Endometrial microvascular endothelial cells (primary cell): ENCODE measurements at regions not wholly inside any gene's neighbourhood (a gene's known extent, or its start where the extent isn't known, plus 50 kb on each side); places are given as distances from the start of the nearest gene placed in this dataset.

ENCODE experiments used
- in situ Hi-C: cut with HindIII; loops from 2 replicates; pipeline ENCODE4 v1.10.0; 2017; ENCODE audit warnings: low sequenced_read_pairs, low pct_unique_long_range_greater_than_20kb; ENCODE audit errors: inconsistent ontology term

- in situ Hi-C loops, result no loop called here
These were observed 268.3 kb downstream of the VAPA start for GRCh38 chr18:10182009-10182624.

DNA sequence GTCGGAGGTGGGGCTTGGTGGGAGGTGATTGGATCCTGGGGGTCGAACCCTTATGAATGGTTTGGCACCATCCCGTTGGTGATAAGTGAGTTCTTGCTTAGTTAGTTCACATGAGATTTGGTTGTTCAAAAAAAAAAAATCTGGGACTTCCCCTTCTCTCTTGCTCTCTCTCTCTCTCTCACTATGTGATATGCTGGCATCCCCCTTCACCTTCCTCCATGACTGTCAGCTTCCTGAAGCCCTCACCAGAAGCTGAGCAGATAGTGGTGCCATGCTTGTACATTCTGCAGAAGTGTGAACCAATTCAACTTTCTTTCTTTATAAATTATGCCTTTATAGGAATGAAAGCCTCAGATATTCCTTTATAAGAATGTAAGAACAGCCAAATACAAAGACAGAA, 269.7 kb upstream of the APCDD1 start:
- in situ Hi-C loops, result no loop called here

- in situ Hi-C loops, result no loop called here
These were observed 265.2 kb upstream of the APCDD1 start for GRCh38 chr18:10188971-10189810.

DNA sequence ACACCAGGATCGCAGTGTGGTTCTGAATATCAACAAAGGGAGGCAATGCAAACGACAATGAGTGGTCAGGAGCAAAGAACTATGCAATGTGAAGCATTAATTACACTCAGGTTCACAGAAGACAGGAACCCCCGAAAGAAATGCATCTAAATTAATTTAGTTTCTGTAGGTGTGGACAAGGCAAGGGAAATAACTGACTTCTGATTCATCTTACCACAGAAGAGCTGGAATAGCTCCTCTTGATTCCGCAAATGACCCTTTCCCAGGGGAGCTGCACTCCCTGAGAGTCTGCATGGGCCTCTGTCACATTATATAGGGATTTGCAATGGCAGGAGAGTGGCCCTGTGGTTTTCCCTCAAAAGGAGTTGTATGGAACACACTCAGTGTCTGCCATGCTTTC, 263.9 kb upstream of the APCDD1 start:
- in situ Hi-C loops, result no loop called here

DNA sequence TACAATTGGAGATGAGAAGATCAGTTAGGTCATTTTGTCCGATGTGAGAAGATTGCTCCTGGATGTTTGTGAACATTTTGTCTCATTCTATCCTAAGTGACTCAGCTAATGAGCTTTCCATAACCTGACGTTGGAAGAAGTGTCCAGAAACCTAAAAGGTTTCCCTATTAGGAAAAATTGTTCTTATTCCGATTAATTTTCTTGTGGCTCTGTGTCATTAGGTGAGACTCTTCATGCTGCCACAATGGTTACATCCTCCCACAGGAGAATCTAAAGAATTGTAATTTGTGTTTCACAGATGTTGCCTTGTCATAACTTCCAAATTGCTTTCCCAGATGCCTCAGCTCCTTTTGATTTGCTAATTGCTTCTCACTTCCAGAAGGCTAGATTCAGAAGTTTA, 261.0 kb upstream of the APCDD1 start:
- in situ Hi-C loops, result no loop called here

- in situ Hi-C loops, result no loop called here
These were observed 259.8 kb upstream of the APCDD1 start for GRCh38 chr18:10194592-10194991.

- in situ Hi-C loops, result no loop called here
These were observed 258.9 kb upstream of the APCDD1 start for GRCh38 chr18:10195529-10195928.

DNA sequence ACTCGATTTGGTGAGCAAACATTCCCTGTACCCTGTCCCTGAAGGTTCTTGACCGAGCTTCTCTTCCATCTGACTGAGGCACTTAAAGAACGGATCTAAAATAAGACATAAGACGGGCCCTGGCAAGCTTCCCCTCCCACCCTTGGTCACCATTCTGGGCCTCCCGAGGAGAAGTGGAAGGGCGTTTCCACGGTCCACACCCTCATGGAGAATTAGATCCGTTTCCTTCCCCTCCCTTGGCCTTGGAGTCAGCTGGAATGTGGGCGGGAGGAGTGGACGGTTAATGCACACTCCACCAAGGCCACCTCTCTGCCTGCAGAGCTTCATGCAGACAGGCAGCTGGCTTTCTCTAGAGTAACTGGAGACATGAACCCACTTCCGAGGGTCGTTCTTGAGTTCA, 257.3 kb upstream of the APCDD1 start:
- in situ Hi-C loops, result no loop called here

DNA sequence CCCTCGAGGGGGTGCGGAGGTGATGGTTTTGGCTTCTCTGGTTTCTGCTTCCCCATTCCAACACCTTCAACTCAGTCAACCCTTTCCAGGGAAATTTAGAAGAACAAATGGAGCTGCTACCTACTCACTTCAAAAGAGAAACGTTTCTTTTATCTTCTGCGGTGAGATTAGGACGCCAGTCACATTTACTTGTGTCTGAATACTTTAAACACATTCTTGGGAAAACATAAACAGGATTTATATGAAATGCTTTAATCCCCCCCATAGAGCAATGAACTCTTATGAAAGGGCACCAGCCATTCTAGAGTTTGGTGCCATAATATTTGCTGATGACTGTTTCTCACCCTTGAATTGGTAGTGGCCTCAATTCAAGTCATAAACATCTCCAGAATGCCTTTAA, 253.2 kb upstream of the APCDD1 start:
- in situ Hi-C loops, result loop anchor here (10.0 kb wide), 1 partner anchor 146 kb away; no protein-coding TSS in a partner anchor

DNA sequence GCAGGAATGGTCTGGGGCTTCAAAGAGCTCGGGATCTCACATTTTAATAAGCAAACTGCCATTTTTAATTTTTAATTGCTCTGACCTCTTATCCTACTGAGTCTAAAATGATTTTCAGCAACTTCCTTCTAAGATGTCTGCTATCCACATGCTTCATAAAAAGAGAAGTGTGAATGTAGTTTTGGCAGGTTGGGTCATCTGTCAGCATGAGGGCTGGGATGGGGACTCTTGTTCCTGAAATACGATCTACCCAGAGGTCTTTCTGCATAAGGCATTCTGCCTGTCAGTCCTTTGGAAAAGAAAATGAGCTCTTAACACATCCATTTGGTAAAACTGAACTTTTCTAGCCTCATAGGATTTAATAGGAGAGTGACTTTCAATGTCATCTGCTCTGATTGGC, 252.8 kb upstream of the APCDD1 start:
- in situ Hi-C loops, result loop anchor here (10.0 kb wide), 1 partner anchor 147 kb away; no protein-coding TSS in a partner anchor

GRCh38 chr18:10202845-10203321, 251.6 kb upstream of the APCDD1 start:
- in situ Hi-C loops, result loop anchor here (10.0 kb wide), 1 partner anchor 148 kb away; no protein-coding TSS in a partner anchor

- in situ Hi-C loops, result loop anchor here (10.0 kb wide), 1 partner anchor 150 kb away; no protein-coding TSS in a partner anchor
These were observed 249.3 kb upstream of the APCDD1 start for GRCh38 chr18:10205151-10205550.

- in situ Hi-C loops, result loop anchor here (10.0 kb wide), 1 partner anchor 153 kb away; no protein-coding TSS in a partner anchor
These were observed 246.6 kb upstream of the APCDD1 start for GRCh38 chr18:10207682-10208345.

DNA sequence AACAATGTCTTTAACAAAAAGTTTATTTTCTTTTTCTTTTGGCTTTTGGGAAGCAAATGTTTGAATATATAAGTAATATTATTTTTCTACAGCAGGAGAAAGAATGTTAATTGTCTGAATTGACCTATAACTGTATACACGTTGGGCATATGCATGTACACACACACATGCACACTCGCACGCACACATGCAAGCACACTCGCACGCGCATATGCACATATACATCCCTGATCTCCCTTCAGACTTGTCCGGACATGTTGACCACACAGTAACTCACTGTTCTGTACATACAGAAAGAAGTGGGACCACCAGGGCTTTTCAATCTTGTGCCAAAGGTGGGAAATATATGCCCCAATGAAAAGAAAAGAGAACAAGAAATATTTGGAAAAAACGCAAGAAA, 245.1 kb upstream of the APCDD1 start:
- in situ Hi-C loops, result loop anchor here (10.0 kb wide), 1 partner anchor 155 kb away; no protein-coding TSS in a partner anchor

DNA sequence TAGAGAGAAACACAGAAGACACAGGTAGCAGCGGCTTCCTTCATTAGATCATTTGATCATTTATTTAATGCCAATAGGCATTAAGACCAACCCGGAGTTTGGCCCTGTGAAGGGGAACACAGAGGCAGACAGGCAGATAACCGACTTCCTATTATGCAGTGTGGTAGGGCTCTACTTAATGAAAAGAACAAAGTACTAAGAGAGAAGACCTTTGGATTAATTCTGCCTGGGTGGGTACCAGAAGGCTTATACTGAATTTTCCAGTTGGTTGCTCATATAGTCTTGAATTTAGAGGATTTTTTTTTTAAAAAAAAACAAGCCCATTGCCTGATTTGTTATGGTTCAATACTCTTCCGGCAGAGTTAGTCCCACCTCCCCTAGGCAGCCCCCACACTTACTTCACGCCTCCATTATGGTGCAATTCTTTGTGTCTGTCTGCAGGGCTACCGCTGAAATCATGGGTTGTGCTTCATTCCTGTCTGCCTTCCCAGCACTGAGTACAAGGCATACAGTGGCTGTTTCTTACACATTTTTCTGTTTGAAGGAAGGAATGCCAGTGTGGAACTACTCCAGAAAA, 244.3 kb upstream of the APCDD1 start:
- in situ Hi-C loops, result no loop called here

DNA sequence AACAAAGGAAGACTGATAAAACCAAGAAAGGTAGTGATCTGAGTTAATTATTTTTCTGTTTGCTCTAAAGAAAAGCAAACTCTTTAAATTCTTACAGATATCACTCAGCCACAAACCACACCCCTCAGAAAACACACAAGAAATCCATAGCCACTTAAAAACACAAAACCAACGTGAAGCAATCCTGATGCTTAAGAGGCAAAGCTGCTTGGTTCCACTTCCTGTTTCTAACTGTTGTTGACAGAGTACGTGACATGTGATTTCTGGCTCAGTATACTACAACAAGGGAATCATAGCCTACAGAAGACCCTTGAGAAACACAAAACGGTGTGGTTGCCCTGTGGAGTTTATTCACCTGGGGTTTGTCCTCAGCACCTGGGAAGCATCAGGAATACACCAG, 240.9 kb upstream of the APCDD1 start:
- in situ Hi-C loops, result no loop called here

GRCh38 chr18:10215446-10215845, 239.0 kb upstream of the APCDD1 start:
- in situ Hi-C loops, result no loop called here

- in situ Hi-C loops, result no loop called here
These were observed 237.6 kb upstream of the APCDD1 start for GRCh38 chr18:10216791-10217190.

DNA sequence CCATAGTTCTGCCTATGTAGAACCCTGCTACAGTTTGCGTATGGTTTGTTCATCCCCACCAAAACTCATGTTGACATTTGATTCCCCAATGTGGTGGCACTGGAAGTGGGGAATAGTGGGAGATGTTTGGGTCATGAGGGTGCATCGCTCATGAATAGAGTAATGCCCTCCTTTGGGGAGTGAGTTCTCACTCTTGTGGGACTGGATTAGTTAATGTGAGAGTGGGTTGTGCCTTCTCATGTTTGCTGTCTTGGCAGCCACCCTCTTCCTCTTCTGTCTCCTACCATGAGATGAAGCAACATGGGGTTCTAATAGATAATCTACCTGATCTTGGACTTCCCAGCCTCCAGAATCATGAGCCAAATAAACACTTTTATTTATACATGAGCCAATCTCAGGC, 237.2 kb upstream of the APCDD1 start:
- in situ Hi-C loops, result no loop called here
